ENCODE measurements at regions not wholly inside any gene's neighbourhood (a gene's known extent, or its start where the extent isn't known, plus 50 kb on each side); places are given as distances from the start of the nearest gene placed in this dataset.

DNA sequence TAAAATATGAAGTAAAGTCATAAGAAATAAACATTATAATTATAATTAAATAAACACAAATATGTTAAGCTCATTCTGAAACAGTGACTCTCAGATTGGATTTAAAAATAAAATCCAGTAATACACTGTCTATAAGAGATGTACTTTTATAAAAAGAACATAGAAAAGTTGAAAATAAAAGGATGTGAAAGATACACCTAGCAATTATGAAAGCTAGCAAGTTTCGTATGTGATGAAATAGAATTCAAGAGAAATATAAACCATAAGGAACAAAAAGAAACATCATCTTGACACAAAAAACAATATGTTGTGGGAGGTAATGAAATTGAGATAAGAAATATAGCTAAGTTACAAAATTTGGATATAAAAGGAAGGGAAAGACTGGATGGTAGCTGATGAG is 128.6 kb upstream of the CNR1 start:
- Mint-ChIP-seq H3K9me3 (ENCODE audit: low read depth) (peaks cover 9% of the 10 kb centered on the region), H3K27me3 (ENCODE audit: low read depth) (peaks cover 9% of the 10 kb centered on the region), H3K4me1 (ENCODE audit: low read depth) (no peaks in the 10 kb centered on the region), H3K36me3 (ENCODE audit: low read depth) (no peaks in the 10 kb centered on the region), H3K27ac (ENCODE audit: unreplicated experiment) (no peak overlapping the region), H3K4me3 (ENCODE audit: unreplicated experiment) (no peak overlapping the region)
- TF ChIP-seq CTCF (IDR thresholded peaks at IDR 0.05): no peak
- no peak for DNase-seq (ENCODE audit: low spot score)

GRCh38 chr6:88290411-88290810 is 124.3 kb upstream of the CNR1 start:
- H3K27ac Mint-ChIP-seq (ENCODE audit: unreplicated experiment): no peak overlapping the region
- H3K4me3 Mint-ChIP-seq (ENCODE audit: unreplicated experiment): no peak overlapping the region
- H3K4me1 Mint-ChIP-seq (ENCODE audit: low read depth): no peaks in the 10 kb centered on the region
- peaks cover 21% of the 10 kb centered on the region for H3K9me3 Mint-ChIP-seq (ENCODE audit: low read depth)
- peaks cover 5% of the 10 kb centered on the region for H3K27me3 Mint-ChIP-seq (ENCODE audit: low read depth)
- H3K36me3 Mint-ChIP-seq (ENCODE audit: low read depth): no peaks in the 10 kb centered on the region
- no peak for DNase-seq (ENCODE audit: low spot score)
- no peak for TF ChIP-seq CTCF (IDR thresholded peaks at IDR 0.05)

GRCh38 chr6:88287696-88288095 is 121.5 kb upstream of the CNR1 start:
- no peaks in the 10 kb centered on the region for H3K4me1 Mint-ChIP-seq (ENCODE audit: low read depth)
- no peak overlapping the region for H3K4me3 Mint-ChIP-seq (ENCODE audit: unreplicated experiment)
- no peaks in the 10 kb centered on the region for H3K27me3 Mint-ChIP-seq (ENCODE audit: low read depth)
- no peak for TF ChIP-seq CTCF (IDR thresholded peaks at IDR 0.05)
- H3K36me3 Mint-ChIP-seq (ENCODE audit: low read depth): no peaks in the 10 kb centered on the region
- H3K9me3 Mint-ChIP-seq (ENCODE audit: low read depth): peaks cover 27% of the 10 kb centered on the region
- H3K27ac Mint-ChIP-seq (ENCODE audit: unreplicated experiment): no peak overlapping the region
- DNase-seq (ENCODE audit: low spot score): no peak

GRCh38 chr6:88276331-88276730 is 110.2 kb upstream of the CNR1 start:
- Mint-ChIP-seq H3K27me3 (ENCODE audit: low read depth) (peaks cover under 1% of the 10 kb centered on the region), H3K4me3 (ENCODE audit: unreplicated experiment) (no peak overlapping the region), H3K9me3 (ENCODE audit: low read depth) (peaks cover 5% of the 10 kb centered on the region), H3K4me1 (ENCODE audit: low read depth) (no peaks in the 10 kb centered on the region), H3K36me3 (ENCODE audit: low read depth) (no peaks in the 10 kb centered on the region), H3K27ac (ENCODE audit: unreplicated experiment) (no peak overlapping the region)
- no peak for TF ChIP-seq CTCF (IDR thresholded peaks at IDR 0.05)
- DNase-seq (ENCODE audit: low spot score): no peak

DNA sequence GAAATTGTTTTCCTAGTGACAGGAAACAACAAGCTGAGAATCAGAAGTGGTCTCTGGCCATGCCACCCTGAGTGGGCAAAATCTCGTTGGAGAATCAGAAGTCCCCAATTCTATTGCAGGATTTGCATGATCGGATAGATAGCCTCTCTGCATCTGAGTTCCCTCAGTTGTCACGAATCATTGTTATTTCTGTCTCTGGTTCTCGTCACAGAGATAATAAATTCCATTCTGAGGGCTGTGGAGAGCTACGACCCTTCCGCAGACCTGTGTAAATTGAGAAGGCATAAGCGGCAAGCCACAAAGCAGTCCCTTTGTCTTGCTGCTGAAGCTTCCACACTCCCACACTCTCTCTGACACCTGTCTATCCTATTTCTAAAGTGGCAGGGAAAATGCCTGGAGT is 102.4 kb upstream of the CNR1 start:
- no peak for TF ChIP-seq CTCF (IDR thresholded peaks at IDR 0.05)
- Mint-ChIP-seq H3K9me3 (ENCODE audit: low read depth) (no peaks in the 10 kb centered on the region), H3K36me3 (ENCODE audit: low read depth) (no peaks in the 10 kb centered on the region), H3K27ac (ENCODE audit: unreplicated experiment) (no peak overlapping the region), H3K27me3 (ENCODE audit: low read depth) (peaks cover 6% of the 10 kb centered on the region), H3K4me1 (ENCODE audit: low read depth) (no peaks in the 10 kb centered on the region), H3K4me3 (ENCODE audit: unreplicated experiment) (no peak overlapping the region)
- no peak for DNase-seq (ENCODE audit: low spot score)

All from chondrocyte (in vitro differentiated cells).